AG04450 (cell line): ENCODE measurements at regions not wholly inside any gene's neighbourhood (a gene's known extent, or its start where the extent isn't known, plus 50 kb on each side); places are given as distances from the start of the nearest gene placed in this dataset.

Experiments
- CTCF ChIA-PET: fragments of 300-600, 350-600 bp; formaldehyde crosslinking; extraction: SDS; loops from one replicate; lab custom pipeline; 2022; ENCODE audit warnings: antibody characterized with exemption, inconsistent platforms; lab: Charles Lee
- POLR2A ChIA-PET: fragments of 350-600 bp; formaldehyde crosslinking; extraction: SDS; loops from one replicate; lab custom pipeline; 2021; ENCODE audit warnings: antibody characterized with exemption, inconsistent platforms; lab: Yijun Ruan, JAX
- DNase-seq: peaks from one replicate; pipeline ENCODE4 v3.0.0-alpha.2; 2011; ENCODE audit warnings: low read depth, low spot score
- H3K27ac ChIP-seq: one replicate; pipeline ENCODE4 v1.5.1; 2012; ENCODE audit warnings: low read depth, low read length, control low read depth
- H3K27me3 ChIP-seq: one replicate; pipeline ENCODE4 v1.6.0; 2012; ENCODE audit warnings: low read length; ENCODE audit not compliant: control insufficient read depth, insufficient read depth
- H3K4me3 ChIP-seq: 2 replicates; pipeline ENCODE4 v1.5.1; 2011; ENCODE audit warnings: mild to moderate bottlenecking, low read depth, low read length, control low read depth
- H3K9me3 ChIP-seq: 2 replicates; pipeline ENCODE4 v1.5.1; 2012; ENCODE audit warnings: low read length; ENCODE audit not compliant: control insufficient read depth, insufficient read depth
- TF ChIP-seq, protein P1 (sequence below): IDR thresholded peaks from 2 replicates; pipeline ENCODE4 v1.5.1; 2011; ENCODE audit warnings: low read depth, low read length, control low read depth, inconsistent platforms

DNA sequence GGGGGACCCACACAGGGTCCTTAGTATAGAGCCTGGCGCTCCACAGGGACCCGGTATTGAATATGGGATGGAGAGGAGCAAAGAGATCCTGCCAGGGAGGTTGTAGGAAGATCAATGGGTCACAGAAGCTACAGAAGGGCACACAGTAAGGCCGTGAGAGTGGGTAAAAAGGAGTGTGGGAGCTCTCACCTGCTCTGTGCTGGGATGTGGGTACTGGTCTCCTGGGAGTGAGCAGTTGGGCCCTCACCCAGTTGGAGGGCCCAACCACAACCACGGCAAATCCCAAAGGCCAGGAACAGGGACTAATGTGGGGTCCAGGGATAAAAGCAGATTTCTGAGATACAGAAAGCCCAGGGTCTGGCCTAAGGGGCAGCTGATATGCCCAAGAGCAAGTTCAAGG is 59.9 kb upstream of the SMOX start:
- ChIA-PET CTCF (no interaction called here), POLR2A (no interaction called here)
- no peaks in the 10 kb centered on the region for H3K9me3 ChIP-seq
- H3K27me3 ChIP-seq: no peaks in the 10 kb centered on the region
- no peak overlapping the region for H3K27ac ChIP-seq
- TF ChIP-seq, protein P1, sequence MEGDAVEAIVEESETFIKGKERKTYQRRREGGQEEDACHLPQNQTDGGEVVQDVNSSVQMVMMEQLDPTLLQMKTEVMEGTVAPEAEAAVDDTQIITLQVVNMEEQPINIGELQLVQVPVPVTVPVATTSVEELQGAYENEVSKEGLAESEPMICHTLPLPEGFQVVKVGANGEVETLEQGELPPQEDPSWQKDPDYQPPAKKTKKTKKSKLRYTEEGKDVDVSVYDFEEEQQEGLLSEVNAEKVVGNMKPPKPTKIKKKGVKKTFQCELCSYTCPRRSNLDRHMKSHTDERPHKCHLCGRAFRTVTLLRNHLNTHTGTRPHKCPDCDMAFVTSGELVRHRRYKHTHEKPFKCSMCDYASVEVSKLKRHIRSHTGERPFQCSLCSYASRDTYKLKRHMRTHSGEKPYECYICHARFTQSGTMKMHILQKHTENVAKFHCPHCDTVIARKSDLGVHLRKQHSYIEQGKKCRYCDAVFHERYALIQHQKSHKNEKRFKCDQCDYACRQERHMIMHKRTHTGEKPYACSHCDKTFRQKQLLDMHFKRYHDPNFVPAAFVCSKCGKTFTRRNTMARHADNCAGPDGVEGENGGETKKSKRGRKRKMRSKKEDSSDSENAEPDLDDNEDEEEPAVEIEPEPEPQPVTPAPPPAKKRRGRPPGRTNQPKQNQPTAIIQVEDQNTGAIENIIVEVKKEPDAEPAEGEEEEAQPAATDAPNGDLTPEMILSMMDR: no peak
- DNase-seq: no peak
- H3K4me3 ChIP-seq: no peak overlapping the region

DNA sequence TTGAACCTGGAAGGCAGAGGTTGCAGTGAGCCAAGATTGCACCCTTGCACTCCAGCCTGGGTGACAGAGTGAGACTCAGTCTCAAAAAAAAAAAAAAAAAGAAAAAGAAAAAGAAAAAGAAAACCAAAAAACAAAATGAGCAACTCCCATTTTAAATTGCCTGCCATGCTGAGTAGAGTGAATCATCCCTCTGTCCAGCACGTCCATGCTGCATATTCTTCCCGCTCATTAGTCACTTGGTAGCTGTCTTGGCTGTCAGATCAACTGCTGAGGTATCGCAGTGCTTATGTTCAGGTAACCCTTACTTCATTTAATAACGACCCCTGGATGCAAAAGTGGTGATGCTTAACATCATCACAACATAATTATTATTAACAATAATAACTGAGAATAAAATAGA is 60.7 kb upstream of the SMOX start:
- CTCF ChIA-PET: interaction anchor here (1.3 kb wide), 1 partner anchor 44 kb away, joined by 4 read pairs; no protein-coding TSS in a partner anchor

DNA sequence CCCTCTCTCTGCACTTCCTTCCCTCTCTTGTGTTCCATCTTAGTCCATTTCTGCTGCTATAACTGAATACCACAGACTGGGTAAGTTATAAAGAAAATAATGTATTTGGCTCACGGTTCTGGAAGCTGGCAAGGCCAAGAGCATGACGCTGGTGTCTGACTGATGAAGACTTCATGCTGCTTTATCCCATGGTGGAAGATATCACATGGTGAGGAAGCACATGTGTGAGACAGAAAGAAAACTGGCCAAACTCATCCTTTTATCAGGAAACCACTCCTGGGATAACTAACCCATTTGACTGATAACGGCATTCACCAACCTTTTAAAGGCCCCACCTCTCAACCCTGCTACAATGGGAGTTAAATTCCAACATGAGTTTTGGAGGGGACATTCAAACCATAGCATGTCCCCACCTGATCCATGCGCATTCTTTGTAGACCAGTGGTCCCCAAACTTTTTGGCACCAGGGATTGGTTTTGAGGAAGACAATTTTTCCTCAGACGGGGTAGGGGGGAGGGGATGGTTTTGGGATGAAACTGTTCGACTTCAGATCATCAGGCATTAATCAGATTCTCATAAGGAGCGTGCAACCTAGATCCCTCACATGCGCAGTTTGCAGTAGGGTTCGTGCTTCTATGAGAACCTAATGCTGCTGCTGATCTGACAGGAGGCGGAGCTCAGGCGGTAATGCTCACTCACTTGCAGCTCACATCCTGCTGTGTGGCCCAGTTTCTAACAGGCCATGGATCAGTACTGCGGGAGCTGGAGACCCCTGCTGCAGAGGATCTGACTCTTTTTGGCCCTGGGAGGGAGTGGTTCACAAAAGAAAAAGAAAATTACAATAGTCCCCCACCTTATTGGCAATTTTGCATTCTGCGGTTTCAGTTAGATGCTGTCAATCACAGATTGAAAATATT is 61.6 kb upstream of the SMOX start:
- Histone ChIP-seq H3K27me3 (no peaks in the 10 kb centered on the region), H3K9me3 (no peaks in the 10 kb centered on the region), H3K4me3 (no peak overlapping the region), H3K27ac (no peak overlapping the region)
- TF ChIP-seq, protein P1: no peak
- POLR2A ChIA-PET: interaction anchor here (0.6 kb wide), 1 partner anchor 278 kb away, joined by 4 read pairs; no protein-coding TSS in a partner anchor
- CTCF ChIA-PET: interaction anchor here (0.6 to 2.0 kb wide), 3 partner anchors 9 to 191 kb away, joined by 4 to 12 read pairs (median 5); no protein-coding TSS in a partner anchor
- no peak for DNase-seq

More for the DNA sequence above, 60.7 kb upstream of the SMOX start:
- TF ChIP-seq, protein P1: no peak
- no peaks in the 10 kb centered on the region for H3K9me3 ChIP-seq
- POLR2A ChIA-PET: interaction anchor here (0.7 kb wide), 1 partner anchor 180 kb away, joined by 4 read pairs; no protein-coding TSS in a partner anchor
- H3K27me3 ChIP-seq: no peaks in the 10 kb centered on the region
- no peak overlapping the region for H3K4me3 ChIP-seq
- no peak overlapping the region for H3K27ac ChIP-seq
- no peak for DNase-seq

DNA sequence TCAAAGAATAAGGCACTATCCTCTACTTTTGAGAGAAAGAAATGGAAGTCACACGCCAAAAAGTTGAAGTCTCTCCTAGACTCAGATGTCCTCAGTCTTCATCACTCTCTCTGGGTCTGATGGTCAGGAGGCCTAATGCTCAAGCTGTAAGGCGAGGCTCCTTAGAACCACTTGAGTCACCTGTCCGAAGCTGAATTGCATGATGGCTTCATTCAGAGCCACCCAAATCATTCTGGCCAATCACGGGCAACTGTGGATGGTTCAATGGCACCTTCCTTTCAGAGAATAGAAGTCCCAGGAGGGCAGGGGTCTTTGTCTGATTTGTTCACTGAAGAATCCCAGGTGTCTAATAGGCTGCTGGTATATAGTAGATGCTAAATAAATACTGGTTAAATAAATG is 63.9 kb upstream of the SMOX start:
- TF ChIP-seq, protein P1: no peak
- Histone ChIP-seq H3K4me3 (no peak overlapping the region), H3K9me3 (no peaks in the 10 kb centered on the region; the same call in 1 of the 2 replicates), H3K27me3 (no peaks in the 10 kb centered on the region), H3K27ac (no peak overlapping the region)
- POLR2A ChIA-PET: interaction anchor here (0.6 to 1.7 kb wide), 8 partner anchors 20 to 1042 kb away, joined by 3 to 13 read pairs (median 4); partner anchors contain the start of genes ADISSP, CDS2, CENPB and RNF24
- no peak for DNase-seq
- CTCF ChIA-PET: interaction anchor here (0.5 to 2.0 kb wide), 32 partner anchors 8 to 379 kb away, joined by 3 to 16 read pairs (median 4); no protein-coding TSS in a partner anchor
